Liver (tissue), 8 donors: ENCODE measurements at regions not wholly inside any gene's neighbourhood (a gene's known extent, or its start where the extent isn't known, plus 50 kb on each side); places are given as distances from the start of the nearest gene placed in this dataset.

Experiments used
- DNase-seq: peaks from one replicate; pipeline ENCODE4 v3.0.0-alpha.2; 2017; ENCODE audit warnings: low spot score
- H3K27ac ChIP-seq, 2 donors: one replicate each; pipeline ENCODE4 v1.7.0; 2013; ENCODE audit warnings: inconsistent platforms in 2 of 2, low read length in 2 of 2, control low read depth in 1 of 2, low read depth in 1 of 2, mild to moderate bottlenecking in 1 of 2
- H3K27me3 ChIP-seq, 4 donors: one replicate each; pipeline versions ENCODE4 v1.6.1 to v1.7.0; 2013; ENCODE audit warnings: low read length in 3 of 4, inconsistent platforms in 1 of 4, mild to moderate bottlenecking in 1 of 4, moderate library complexity in 1 of 4; ENCODE audit not compliant: control insufficient read depth in 4 of 4, insufficient read depth in 4 of 4
- H3K36me3 ChIP-seq, 4 donors: one replicate each; pipeline versions ENCODE4 v1.6.1 to v1.7.0; 2013; ENCODE audit warnings: low read length in 3 of 4, mild to moderate bottlenecking in 3 of 4, low read depth in 1 of 4, moderate library complexity in 1 of 4; ENCODE audit not compliant: control insufficient read depth in 4 of 4, insufficient read depth in 3 of 4
- H3K4me1 ChIP-seq, 4 donors: one replicate each; pipeline versions ENCODE4 v1.6.1 to v1.7.0; 2013; ENCODE audit warnings: low read length in 3 of 4, mild to moderate bottlenecking in 3 of 4, moderate library complexity in 1 of 4; ENCODE audit not compliant: control insufficient read depth in 4 of 4, insufficient read depth in 4 of 4
- H3K4me3 ChIP-seq, 3 donors: one replicate each; pipeline versions ENCODE4 v1.6.1 to v1.7.0; 2013; ENCODE audit warnings: low read length in 3 of 3, control low read depth in 1 of 3, low read depth in 1 of 3, mild to moderate bottlenecking in 1 of 3
- H3K9ac ChIP-seq, 2 donors: one replicate each; pipeline ENCODE4 v1.7.0; 2013; ENCODE audit warnings: low read length in 2 of 2, mild to moderate bottlenecking in 2 of 2, moderate library complexity in 2 of 2, control low read depth in 1 of 2, low read depth in 1 of 2
- H3K9me3 ChIP-seq, 4 donors: one replicate each; pipeline versions ENCODE4 v1.6.1 to v1.7.0; 2013; ENCODE audit warnings: low read length in 3 of 4; ENCODE audit not compliant: control insufficient read depth in 4 of 4
- FOXA2 ChIP-seq: IDR thresholded peaks from 2 replicates; pipeline ENCODE4 v1.6.1; 2016; ENCODE audit warnings: antibody characterized with exemption
- HNF4A ChIP-seq, 2 donors: conservative IDR thresholded peaks; 2 replicates each; pipeline ENCODE4 v1.6.1; 2016; ENCODE audit warnings: antibody characterized with exemption in 2 of 2, mild to moderate bottlenecking in 2 of 2
- HNF4G ChIP-seq: IDR thresholded peaks from 2 replicates; pipeline ENCODE4 v1.6.1; 2016; ENCODE audit warnings: antibody characterized with exemption
- NR2F2 ChIP-seq: IDR thresholded peaks from 2 replicates; pipeline ENCODE4 v1.6.1; 2016; ENCODE audit warnings: antibody characterized with exemption
- TAF1 ChIP-seq: conservative IDR thresholded peaks from 2 replicates; pipeline ENCODE4 v1.6.1; 2016; ENCODE audit warnings: antibody characterized with exemption, mild to moderate bottlenecking
- YY1 ChIP-seq: IDR thresholded peaks from 2 replicates; pipeline ENCODE4 v1.6.1; 2016; ENCODE audit warnings: antibody characterized with exemption, mild to moderate bottlenecking
- WGBS: extraction: QIAGEN DNeasy Blood & Tissue Kit; methylation state at CpG from one replicate; pipeline ENCODE4 v1.1.7; 2013; 5-methylcytosine and 5-hydroxymethylcytosine counted together
- TF ChIP-seq, protein P1 (sequence below): IDR thresholded peaks from 2 replicates; pipeline ENCODE4 v1.6.1; 2016; ENCODE audit warnings: antibody characterized with exemption, mild to moderate bottlenecking
- TF ChIP-seq, protein P2 (sequence below): fragments of 150-350 bp; IDR thresholded peaks from 2 replicates; pipeline ENCODE4 v1.5.1; 2017; ENCODE audit warnings: improper control_type of control experiment, low read depth, low read length; ENCODE audit not compliant: missing input control
- donor health status: healthy.
- donor health status: healthy.
- donor health status: healthy.
- donor health status: healthy.
- donor health status: healthy.

- TF ChIP-seq HNF4G (no peak), HNF4A (conservative IDR thresholded peaks at IDR 0.05) (no peak), YY1 (no peak)
- Histone ChIP-seq H3K9ac (no peak overlapping the region), H3K27me3 (peaks cover 0 to 7% (median 2%) of the 10 kb centered on the region in 4 donors), H3K4me1 (no peaks in the 10 kb centered on the region), H3K27ac (no peak overlapping the region), H3K36me3 (no peaks in the 10 kb centered on the region), H3K9me3 (no peaks in the 10 kb centered on the region), H3K4me3 (no peak overlapping the region)
- 12% methylated on average over 1 of the region's 1 CpG for WGBS
- DNase-seq: no peak
These were observed 96.1 kb downstream of the DRD1 start for GRCh38 chr5:175347931-175348330.

GRCh38 chr5:175347027-175347426 is 97.0 kb downstream of the DRD1 start:
- no peak overlapping the region for H3K4me3 ChIP-seq
- no peak overlapping the region for H3K27ac ChIP-seq
- no peaks in the 10 kb centered on the region for H3K4me1 ChIP-seq
- no peaks in the 10 kb centered on the region for H3K36me3 ChIP-seq
- DNase-seq: no peak
- H3K27me3 ChIP-seq: peaks cover 0 to 4% (median 1%) of the 10 kb centered on the region in 4 donors
- H3K9ac ChIP-seq: no peak overlapping the region
- no peaks in the 10 kb centered on the region for H3K9me3 ChIP-seq
- TF ChIP-seq, protein P1, sequence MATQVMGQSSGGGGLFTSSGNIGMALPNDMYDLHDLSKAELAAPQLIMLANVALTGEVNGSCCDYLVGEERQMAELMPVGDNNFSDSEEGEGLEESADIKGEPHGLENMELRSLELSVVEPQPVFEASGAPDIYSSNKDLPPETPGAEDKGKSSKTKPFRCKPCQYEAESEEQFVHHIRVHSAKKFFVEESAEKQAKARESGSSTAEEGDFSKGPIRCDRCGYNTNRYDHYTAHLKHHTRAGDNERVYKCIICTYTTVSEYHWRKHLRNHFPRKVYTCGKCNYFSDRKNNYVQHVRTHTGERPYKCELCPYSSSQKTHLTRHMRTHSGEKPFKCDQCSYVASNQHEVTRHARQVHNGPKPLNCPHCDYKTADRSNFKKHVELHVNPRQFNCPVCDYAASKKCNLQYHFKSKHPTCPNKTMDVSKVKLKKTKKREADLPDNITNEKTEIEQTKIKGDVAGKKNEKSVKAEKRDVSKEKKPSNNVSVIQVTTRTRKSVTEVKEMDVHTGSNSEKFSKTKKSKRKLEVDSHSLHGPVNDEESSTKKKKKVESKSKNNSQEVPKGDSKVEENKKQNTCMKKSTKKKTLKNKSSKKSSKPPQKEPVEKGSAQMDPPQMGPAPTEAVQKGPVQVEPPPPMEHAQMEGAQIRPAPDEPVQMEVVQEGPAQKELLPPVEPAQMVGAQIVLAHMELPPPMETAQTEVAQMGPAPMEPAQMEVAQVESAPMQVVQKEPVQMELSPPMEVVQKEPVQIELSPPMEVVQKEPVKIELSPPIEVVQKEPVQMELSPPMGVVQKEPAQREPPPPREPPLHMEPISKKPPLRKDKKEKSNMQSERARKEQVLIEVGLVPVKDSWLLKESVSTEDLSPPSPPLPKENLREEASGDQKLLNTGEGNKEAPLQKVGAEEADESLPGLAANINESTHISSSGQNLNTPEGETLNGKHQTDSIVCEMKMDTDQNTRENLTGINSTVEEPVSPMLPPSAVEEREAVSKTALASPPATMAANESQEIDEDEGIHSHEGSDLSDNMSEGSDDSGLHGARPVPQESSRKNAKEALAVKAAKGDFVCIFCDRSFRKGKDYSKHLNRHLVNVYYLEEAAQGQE: no peak
- TF ChIP-seq YY1 (no peak), FOXA2 (no peak), NR2F2 (no peak), TAF1 (no peak)
- TF ChIP-seq, protein P2, sequence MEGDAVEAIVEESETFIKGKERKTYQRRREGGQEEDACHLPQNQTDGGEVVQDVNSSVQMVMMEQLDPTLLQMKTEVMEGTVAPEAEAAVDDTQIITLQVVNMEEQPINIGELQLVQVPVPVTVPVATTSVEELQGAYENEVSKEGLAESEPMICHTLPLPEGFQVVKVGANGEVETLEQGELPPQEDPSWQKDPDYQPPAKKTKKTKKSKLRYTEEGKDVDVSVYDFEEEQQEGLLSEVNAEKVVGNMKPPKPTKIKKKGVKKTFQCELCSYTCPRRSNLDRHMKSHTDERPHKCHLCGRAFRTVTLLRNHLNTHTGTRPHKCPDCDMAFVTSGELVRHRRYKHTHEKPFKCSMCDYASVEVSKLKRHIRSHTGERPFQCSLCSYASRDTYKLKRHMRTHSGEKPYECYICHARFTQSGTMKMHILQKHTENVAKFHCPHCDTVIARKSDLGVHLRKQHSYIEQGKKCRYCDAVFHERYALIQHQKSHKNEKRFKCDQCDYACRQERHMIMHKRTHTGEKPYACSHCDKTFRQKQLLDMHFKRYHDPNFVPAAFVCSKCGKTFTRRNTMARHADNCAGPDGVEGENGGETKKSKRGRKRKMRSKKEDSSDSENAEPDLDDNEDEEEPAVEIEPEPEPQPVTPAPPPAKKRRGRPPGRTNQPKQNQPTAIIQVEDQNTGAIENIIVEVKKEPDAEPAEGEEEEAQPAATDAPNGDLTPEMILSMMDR: no peak
- 28% methylated on average over 5 of the region's 5 CpGs for WGBS

DNA sequence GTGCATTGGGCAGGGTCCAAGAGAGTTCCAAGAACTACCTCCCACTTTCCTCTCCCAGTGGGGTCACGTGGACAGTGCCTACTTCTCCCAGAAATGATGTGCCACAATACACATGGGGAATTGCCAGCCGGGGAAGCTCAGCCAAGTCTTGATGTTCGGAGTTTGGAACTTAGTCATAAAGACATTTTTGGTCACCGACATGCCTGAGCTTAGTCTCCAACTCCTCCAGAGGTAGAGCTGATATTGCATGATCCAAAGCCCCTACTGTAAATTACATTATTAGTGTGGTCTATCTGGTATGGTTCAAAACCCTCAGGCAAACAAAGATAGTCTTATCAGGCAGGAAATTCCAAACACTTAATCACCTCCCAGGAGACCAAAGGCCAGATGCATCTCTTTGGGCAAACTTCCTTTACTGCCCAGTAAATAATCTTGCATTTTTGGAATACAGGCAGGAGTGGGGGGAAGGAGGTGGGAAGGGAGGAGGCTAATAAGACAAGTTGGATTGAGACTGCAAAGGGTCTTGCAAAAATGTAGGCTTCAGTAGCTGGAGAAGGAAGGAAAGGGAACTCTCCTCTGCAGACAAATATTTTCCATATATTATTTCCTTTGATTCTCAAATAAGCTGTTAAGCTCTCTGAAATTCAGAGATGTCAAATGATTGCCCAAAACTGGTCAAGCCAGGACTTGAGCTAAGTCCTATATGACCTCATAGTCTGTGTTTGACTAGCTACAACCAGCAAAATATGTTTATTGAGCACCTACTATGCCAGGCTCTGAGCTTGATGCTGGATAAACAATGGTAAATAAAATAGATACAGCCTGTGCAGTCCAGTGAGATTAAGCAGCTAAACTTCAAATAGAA is 99.4 kb downstream of the DRD1 start:
- H3K9ac ChIP-seq: no peak overlapping the region
- 60% methylated on average over 4 of the region's 4 CpGs for WGBS
- H3K27ac ChIP-seq: no peak overlapping the region
- H3K36me3 ChIP-seq: no peaks in the 10 kb centered on the region
- TF ChIP-seq, protein P2: no peak
- no peak for TF ChIP-seq NR2F2
- TF ChIP-seq, protein P1: no peak
- no peak for DNase-seq
- H3K4me1 ChIP-seq: no peaks in the 10 kb centered on the region
- no peaks in the 10 kb centered on the region for H3K9me3 ChIP-seq
- H3K27me3 ChIP-seq: no peaks in the 10 kb centered on the region
- H3K4me3 ChIP-seq: no peak overlapping the region
